ENCODE measurements at regions not wholly inside any gene's neighbourhood (a gene's known extent, or its start where the extent isn't known, plus 50 kb on each side); places are given as distances from the start of the nearest gene placed in this dataset.

DNA sequence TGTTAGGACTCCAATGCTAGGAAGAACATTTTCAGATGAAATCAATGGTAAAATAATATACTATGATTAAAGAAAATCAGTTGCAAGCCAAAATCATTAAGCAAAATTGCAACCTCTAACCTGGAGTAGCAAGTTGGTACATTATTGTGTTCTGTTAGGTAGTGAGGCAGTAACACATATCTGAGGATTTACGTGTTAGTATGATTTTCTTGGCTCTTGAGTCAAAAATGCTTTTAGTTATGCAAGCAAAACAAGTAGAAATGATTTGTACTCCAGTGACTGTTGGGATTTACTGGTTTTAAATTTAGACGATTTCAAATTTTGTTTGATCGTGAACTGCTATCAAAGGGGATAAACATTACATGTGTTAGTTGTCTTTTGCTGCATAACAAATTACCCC lies 293.0 kb upstream of the BTBD3 start:
- no peak for DNase-seq (ENCODE audit: low read depth)
- TF ChIP-seq CTCF (IDR thresholded peaks at IDR 0.05; ENCODE audit: low read length, missing control alignments), result no peak
- no peak overlapping the region for H3K4me3 ChIP-seq (replicated peaks; ENCODE audit: low read depth, low read length)

DNA sequence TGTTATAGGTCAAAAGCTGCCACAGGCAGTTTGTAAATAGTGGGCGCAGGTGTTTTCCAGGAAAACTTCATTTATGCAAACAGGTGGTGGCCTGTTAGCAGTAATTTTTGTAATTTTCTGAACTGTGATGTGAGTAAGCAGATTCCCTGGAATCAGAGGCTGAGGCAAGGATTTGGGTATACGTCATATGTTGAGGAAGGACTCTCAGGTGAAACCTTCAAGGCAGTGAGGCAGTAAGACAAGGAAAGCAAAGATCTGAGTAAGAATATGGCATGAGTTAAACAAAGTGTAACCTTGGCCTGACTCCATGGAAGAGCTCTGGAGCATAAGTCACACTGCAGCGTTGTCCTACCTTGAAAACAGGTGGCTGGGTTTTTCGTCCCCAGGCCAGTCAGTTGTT lies 291.1 kb upstream of the BTBD3 start:
- H3K4me3 ChIP-seq (replicated peaks; ENCODE audit: low read depth, low read length), result no peak overlapping the region
- no peak for DNase-seq (ENCODE audit: low read depth)
- TF ChIP-seq CTCF (IDR thresholded peaks at IDR 0.05; ENCODE audit: low read length, missing control alignments), result no peak

GRCh38 chr20:11642866-11643265 lies 274.8 kb upstream of the BTBD3 start:
- TF ChIP-seq CTCF (IDR thresholded peaks at IDR 0.05; ENCODE audit: low read length, missing control alignments), result no peak
- no peak for DNase-seq (ENCODE audit: low read depth)
- no peak overlapping the region for H3K4me3 ChIP-seq (replicated peaks; ENCODE audit: low read depth, low read length)

GRCh38 chr20:11646359-11646758 lies 271.3 kb upstream of the BTBD3 start:
- no peak for TF ChIP-seq CTCF (IDR thresholded peaks at IDR 0.05; ENCODE audit: low read length, missing control alignments)
- H3K4me3 ChIP-seq (replicated peaks; ENCODE audit: low read depth, low read length), result no peak overlapping the region
- no peak for DNase-seq (ENCODE audit: low read depth)

GRCh38 chr20:11650566-11650965 lies 267.1 kb upstream of the BTBD3 start:
- TF ChIP-seq CTCF (IDR thresholded peaks at IDR 0.05; ENCODE audit: low read length, missing control alignments), result no peak
- DNase-seq (ENCODE audit: low read depth), result no peak
- H3K4me3 ChIP-seq (replicated peaks; ENCODE audit: low read depth, low read length), result no peak overlapping the region

- TF ChIP-seq CTCF (IDR thresholded peaks at IDR 0.05; ENCODE audit: low read length, missing control alignments), result no peak
- no peak for DNase-seq (ENCODE audit: low read depth)
- H3K4me3 ChIP-seq (replicated peaks; ENCODE audit: low read depth, low read length), result no peak overlapping the region
Observed at GRCh38 chr20:11651138-11651537, 266.6 kb upstream of the BTBD3 start.

- no peak for DNase-seq (ENCODE audit: low read depth)
- H3K4me3 ChIP-seq (replicated peaks; ENCODE audit: low read depth, low read length), result no peak overlapping the region
- no peak for TF ChIP-seq CTCF (IDR thresholded peaks at IDR 0.05; ENCODE audit: low read length, missing control alignments)
Observed at GRCh38 chr20:11651647-11652046, 266.0 kb upstream of the BTBD3 start.

Data from fibroblast of pulmonary artery (primary cell).